CD14-positive monocyte (primary cell): ENCODE measurements at regions not wholly inside any gene's neighbourhood (a gene's known extent, or its start where the extent isn't known, plus 50 kb on each side); places are given as distances from the start of the nearest gene placed in this dataset.

Experiments
- DNase-seq, 3 donors: peaks; one replicate each; pipeline ENCODE4 v3.0.0-alpha.2; 2011 to 2022
- H2AFZ ChIP-seq: 2 replicates; pipeline ENCODE4 v1.6.0; 2012; ENCODE audit warnings: mild to moderate bottlenecking, low read depth, low read length, inconsistent platforms; ENCODE audit not compliant: insufficient read depth, poor library complexity, severe bottlenecking
- H3K27ac ChIP-seq, 2 donors: 1 replicate in 1 of 2; 2 replicates in 1 of 2; pipeline ENCODE4 v1.5.1; 2012 to 2013; ENCODE audit warnings: low read length in 2 of 2, control low read depth in 1 of 2, inconsistent platforms in 1 of 2, low read depth in 1 of 2, mild to moderate bottlenecking in 1 of 2
- H3K27me3 ChIP-seq, 2 donors: one replicate each; pipeline versions ENCODE4 v1.6.0 to v1.6.1; 2011 to 2013; ENCODE audit warnings: low read length in 2 of 2; ENCODE audit not compliant: control insufficient read depth in 2 of 2, insufficient read depth in 2 of 2
- H3K36me3 ChIP-seq, 2 donors: replicated peaks in 1 of 2; 1 replicate in 1 of 2; 2 replicates in 1 of 2; pipeline versions ENCODE4 v1.5.1 to v1.6.1; 2012 to 2013; ENCODE audit warnings: low read length in 2 of 2, control low read depth in 1 of 2, inconsistent platforms in 1 of 2, mild to moderate bottlenecking in 1 of 2; ENCODE audit not compliant: insufficient read depth in 2 of 2, control insufficient read depth in 1 of 2
- H3K4me1 ChIP-seq, 2 donors: 1 replicate in 1 of 2; 2 replicates in 1 of 2; pipeline versions ENCODE4 v1.5.1 to v1.6.1; 2012 to 2013; ENCODE audit warnings: low read length in 2 of 2, control low read depth in 1 of 2, inconsistent platforms in 1 of 2, mild to moderate bottlenecking in 1 of 2, moderate library complexity in 1 of 2; ENCODE audit not compliant: insufficient read depth in 2 of 2, control insufficient read depth in 1 of 2
- H3K4me2 ChIP-seq: replicated peaks from 2 replicates; pipeline ENCODE3; 2012; ENCODE audit warnings: low read length, moderate library complexity, mild to moderate bottlenecking; ENCODE audit not compliant: poor library complexity, severe bottlenecking; ENCODE audit errors: extremely low read depth
- H3K4me3 ChIP-seq, 3 experiments: fragments of 200-600 bp in 1 of 3; sonication (generic) in 1 of 3; replicated peaks in 1 of 3; 1 replicate in 2 of 3; 2 replicates in 1 of 3; pipeline ENCODE4 v1.5.1; 2011 to 2013; ENCODE audit warnings: low read length in 3 of 3, mild to moderate bottlenecking in 3 of 3, control low read depth in 2 of 3, low read depth in 2 of 3, inconsistent platforms in 1 of 3, moderate library complexity in 1 of 3
- H3K79me2 ChIP-seq: 2 replicates; pipeline ENCODE4 v1.6.0; 2012; ENCODE audit warnings: mild to moderate bottlenecking, control low read depth, inconsistent platforms, low read length, moderate library complexity; ENCODE audit not compliant: insufficient read depth
- H3K9ac ChIP-seq: 2 replicates; pipeline ENCODE4 v1.6.0; 2017; ENCODE audit warnings: low read length, mild to moderate bottlenecking; ENCODE audit not compliant: insufficient read depth, poor library complexity, severe bottlenecking
- H3K9me3 ChIP-seq, 2 donors: replicated peaks in 1 of 2; 1 replicate in 1 of 2; 2 replicates in 1 of 2; pipeline versions ENCODE4 v1.5.1 to v1.6.1; 2012 to 2013; ENCODE audit warnings: low read length in 2 of 2, control low read depth in 1 of 2; ENCODE audit not compliant: control insufficient read depth in 1 of 2, insufficient read depth in 1 of 2
- H4K20me1 ChIP-seq: 2 replicates; pipeline ENCODE4 v1.6.0; 2012; ENCODE audit warnings: mild to moderate bottlenecking, low read length, control low read depth, moderate library complexity; ENCODE audit not compliant: insufficient read depth
- H3K27ac Mint-ChIP-seq, 7 donors: one replicate each; pipeline ENCODE4 v1.8.0; 2020; ENCODE audit warnings: mild to moderate bottlenecking in 7 of 7, mixed read lengths in 7 of 7, moderate library complexity in 6 of 7, inconsistent platforms in 2 of 7
- H3K27me3 Mint-ChIP-seq, 3 donors: one replicate each; pipeline ENCODE4 v1.8.0; 2021 to 2022; ENCODE audit warnings: low read depth in 3 of 3, mild to moderate bottlenecking in 3 of 3, mixed read lengths in 3 of 3, moderate library complexity in 3 of 3, inconsistent platforms in 1 of 3
- H3K36me3 Mint-ChIP-seq, 2 donors: one replicate each; pipeline ENCODE4 v1.8.0; 2020; ENCODE audit warnings: mixed read lengths in 2 of 2, inconsistent platforms in 1 of 2, mild to moderate bottlenecking in 1 of 2
- H3K4me1 Mint-ChIP-seq: one replicate; pipeline ENCODE4 v1.8.0; 2020; ENCODE audit warnings: mild to moderate bottlenecking, mixed read lengths
- H3K4me3 Mint-ChIP-seq, 2 donors: one replicate each; pipeline ENCODE4 v1.8.0; 2020; ENCODE audit warnings: mild to moderate bottlenecking in 2 of 2, mixed read lengths in 2 of 2, moderate library complexity in 1 of 2
- H3K9me3 Mint-ChIP-seq, 7 donors: one replicate each; pipeline ENCODE4 v1.8.0; 2020 to 2022; ENCODE audit warnings: mixed read lengths in 7 of 7, mild to moderate bottlenecking in 6 of 7, moderate library complexity in 6 of 7, inconsistent platforms in 2 of 7
- WGBS: methylation state at CpG from one replicate; pipeline ENCODE4 v1.1.5; 2013; ENCODE audit warnings: missing lambda C conversion rate; ENCODE audit not compliant: insufficient coverage; 5-methylcytosine and 5-hydroxymethylcytosine counted together
- intact Hi-C, 2 donors: fragments of 100-400 bp; cut with micrococcal nuclease; formaldehyde crosslinking; loops; one replicate each; pipeline versions ENCODE4 v1.15.0 to v1.15.1; 2023
- TF ChIP-seq, protein P1 (sequence below): fragments of 200-600 bp; IDR thresholded peaks from one replicate; pipeline ENCODE4 v1.8.0; 2022; ENCODE audit warnings: antibody characterized with exemption, mild to moderate bottlenecking

DNA sequence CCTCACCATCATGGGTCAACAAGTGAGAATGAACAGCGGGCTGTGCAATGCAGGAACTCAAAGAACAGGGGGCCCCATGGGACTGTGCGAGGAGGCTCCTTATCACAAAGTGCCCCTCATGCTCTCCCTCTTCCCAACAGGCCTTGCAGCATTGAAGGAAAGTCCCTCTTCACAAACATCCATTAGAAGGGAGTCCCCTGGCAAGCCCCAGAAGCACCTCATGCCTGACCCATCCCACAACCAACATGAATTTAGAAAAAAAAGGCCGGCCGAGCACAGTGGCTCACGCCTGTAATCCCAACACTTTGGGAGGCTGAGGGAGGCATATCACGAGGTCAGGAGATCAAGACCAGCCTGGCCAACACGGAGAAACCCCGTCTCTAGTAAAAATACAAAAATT, 122.6 kb upstream of the FSTL4 start:
- Mint-ChIP-seq H3K27ac (no peak overlapping the region), H3K36me3 (no peaks in the 10 kb centered on the region), H3K27me3 (peaks cover 2 to 6% (median 2%) of the 10 kb centered on the region in 3 donors), H3K4me3 (no peak overlapping the region), H3K9me3 (peaks cover 0 to 10% (median 4%) of the 10 kb centered on the region in 7 donors), H3K4me1 (no peaks in the 10 kb centered on the region)
- no peaks in the 10 kb centered on the region for H3K36me3 ChIP-seq
- H3K4me2 ChIP-seq, result no peak overlapping the region
- no peaks in the 10 kb centered on the region for H3K9me3 ChIP-seq
- H3K9ac ChIP-seq, result no peak overlapping the region
- no peaks in the 10 kb centered on the region for H3K27me3 ChIP-seq
- H3K4me1 ChIP-seq, result no peaks in the 10 kb centered on the region
- no peaks in the 10 kb centered on the region for H4K20me1 ChIP-seq
- no peak for DNase-seq
- no peaks in the 10 kb centered on the region for H3K79me2 ChIP-seq
- no peak overlapping the region for H3K27ac ChIP-seq
- no peak overlapping the region for H2AFZ ChIP-seq
- H3K4me3 ChIP-seq, result no peak overlapping the region
- TF ChIP-seq, protein P1, sequence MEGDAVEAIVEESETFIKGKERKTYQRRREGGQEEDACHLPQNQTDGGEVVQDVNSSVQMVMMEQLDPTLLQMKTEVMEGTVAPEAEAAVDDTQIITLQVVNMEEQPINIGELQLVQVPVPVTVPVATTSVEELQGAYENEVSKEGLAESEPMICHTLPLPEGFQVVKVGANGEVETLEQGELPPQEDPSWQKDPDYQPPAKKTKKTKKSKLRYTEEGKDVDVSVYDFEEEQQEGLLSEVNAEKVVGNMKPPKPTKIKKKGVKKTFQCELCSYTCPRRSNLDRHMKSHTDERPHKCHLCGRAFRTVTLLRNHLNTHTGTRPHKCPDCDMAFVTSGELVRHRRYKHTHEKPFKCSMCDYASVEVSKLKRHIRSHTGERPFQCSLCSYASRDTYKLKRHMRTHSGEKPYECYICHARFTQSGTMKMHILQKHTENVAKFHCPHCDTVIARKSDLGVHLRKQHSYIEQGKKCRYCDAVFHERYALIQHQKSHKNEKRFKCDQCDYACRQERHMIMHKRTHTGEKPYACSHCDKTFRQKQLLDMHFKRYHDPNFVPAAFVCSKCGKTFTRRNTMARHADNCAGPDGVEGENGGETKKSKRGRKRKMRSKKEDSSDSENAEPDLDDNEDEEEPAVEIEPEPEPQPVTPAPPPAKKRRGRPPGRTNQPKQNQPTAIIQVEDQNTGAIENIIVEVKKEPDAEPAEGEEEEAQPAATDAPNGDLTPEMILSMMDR, result no peak
- intact Hi-C loops, result no loop called here
- WGBS, result 95% methylated on average over 5 of the region's 8 CpGs

DNA sequence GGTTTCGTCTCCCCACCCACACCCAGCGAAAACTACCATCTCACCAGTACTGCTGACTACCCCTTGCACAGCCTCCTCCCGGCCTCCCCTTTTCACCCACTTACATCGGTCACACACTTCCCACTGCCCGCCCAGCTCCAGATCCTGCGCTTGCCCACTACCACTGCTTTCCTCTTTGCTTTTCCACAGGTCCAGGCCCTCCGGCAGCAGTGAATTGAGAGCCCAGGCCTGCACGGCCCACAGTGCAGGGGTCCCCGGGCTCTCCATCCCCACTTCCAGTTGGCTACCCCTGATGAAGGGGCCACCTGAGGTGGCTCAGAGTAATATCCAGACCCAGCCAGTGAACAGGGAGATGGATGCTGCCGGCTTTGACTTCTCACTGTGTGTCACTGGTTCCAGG, 120.2 kb upstream of the FSTL4 start:
- no peak for DNase-seq
- H3K27ac Mint-ChIP-seq, result no peak overlapping the region
- no peak overlapping the region for H3K4me3 Mint-ChIP-seq
- peaks cover 4 to 7% (median 6%) of the 10 kb centered on the region in 3 donors for H3K27me3 Mint-ChIP-seq
- TF ChIP-seq, protein P1, result no peak
- no peaks in the 10 kb centered on the region for H3K27me3 ChIP-seq
- H3K4me3 ChIP-seq, result no peak overlapping the region
- H4K20me1 ChIP-seq, result no peaks in the 10 kb centered on the region
- H3K4me1 ChIP-seq, result no peaks in the 10 kb centered on the region
- no peaks in the 10 kb centered on the region for H3K36me3 Mint-ChIP-seq
- H3K36me3 ChIP-seq, result no peaks in the 10 kb centered on the region
- H3K4me2 ChIP-seq, result no peak overlapping the region
- no peak overlapping the region for H2AFZ ChIP-seq
- H3K9ac ChIP-seq, result no peak overlapping the region
- H3K27ac ChIP-seq, result no peak overlapping the region
- H3K4me1 Mint-ChIP-seq, result no peaks in the 10 kb centered on the region
- WGBS, result 98% methylated on average over 8 of the region's 10 CpGs
- H3K79me2 ChIP-seq, result no peaks in the 10 kb centered on the region
- no peaks in the 10 kb centered on the region for H3K9me3 ChIP-seq
- H3K9me3 Mint-ChIP-seq, result peaks cover 0 to 10% (median 4%) of the 10 kb centered on the region in 7 donors
- intact Hi-C loops, result no loop called here
